Panc1 (cell line): ENCODE measurements at regions not wholly inside any gene's neighbourhood (a gene's known extent, or its start where the extent isn't known, plus 50 kb on each side); places are given as distances from the start of the nearest gene placed in this dataset.

Experiments used
- ATAC-seq: fragments of 200-7000 bp; cut with Tn5 transposase; 2 replicates; pipeline ENCODE4 v1.9.1; 2020; ENCODE audit warnings: mild to moderate bottlenecking, moderate library complexity
- BruUV-seq: library from RNA; stranded (reverse); fragments of 400-500 nt; replicated peaks from 2 replicates; lab custom pipeline; 2021; lab: Mats Ljungman, UMichigan
- CTCF ChIA-PET: fragments of 300-600 bp; sonication (Branson Sonifier 250); formaldehyde crosslinking; loops from one replicate; lab custom pipeline; 2022; ENCODE audit warnings: antibody characterized with exemption; lab: Charles Lee
- POLR2A ChIA-PET: fragments of 300-600 bp; sonication (Branson Sonifier 250); formaldehyde crosslinking; loops from one replicate; lab custom pipeline; 2022; ENCODE audit warnings: antibody characterized with exemption; lab: Charles Lee
- DNase-seq: peaks from one replicate; pipeline ENCODE4 v3.0.0-alpha.2; 2010; ENCODE audit warnings: low read depth, low spot score
- H3K27ac ChIP-seq: 2 replicates; pipeline ENCODE4 v1.5.1; 2011; ENCODE audit warnings: mild to moderate bottlenecking, low read length, inconsistent platforms
- H3K27me3 ChIP-seq: fragments of 200-500 bp; sonication (Bioruptor generic); 2 replicates; pipeline ENCODE4 v1.6.0; 2014; ENCODE audit warnings: low read length, inconsistent platforms; ENCODE audit not compliant: control insufficient read depth, insufficient read depth
- H3K36me3 ChIP-seq: fragments of 200-500 bp; sonication (Bioruptor generic); 2 replicates; pipeline ENCODE4 v1.5.1; 2014; ENCODE audit warnings: inconsistent platforms, mild to moderate bottlenecking, low read length, moderate library complexity; ENCODE audit not compliant: control insufficient read depth, insufficient read depth
- H3K4me1 ChIP-seq: 2 replicates; pipeline ENCODE4 v1.5.1; 2011; ENCODE audit warnings: inconsistent platforms, mild to moderate bottlenecking, low read length, moderate library complexity; ENCODE audit not compliant: control insufficient read depth, insufficient read depth
- H3K4me3 ChIP-seq, 2 experiments: 2 replicates each; pipeline ENCODE4 v1.5.1; 2011 to 2012; ENCODE audit warnings: low read depth in 2 of 2, low read length in 2 of 2, mild to moderate bottlenecking in 2 of 2, inconsistent platforms in 1 of 2, moderate library complexity in 1 of 2
- H3K9me3 ChIP-seq: fragments of 200-500 bp; sonication (Bioruptor generic); 2 replicates; pipeline ENCODE4 v1.5.1; 2014; ENCODE audit warnings: low read depth, mild to moderate bottlenecking, inconsistent platforms, low read length, moderate library complexity; ENCODE audit not compliant: control insufficient read depth, insufficient read depth
- POLR2AphosphoS5 ChIP-seq: IDR thresholded peaks from 2 replicates; pipeline ENCODE4 v1.6.1; 2012; ENCODE audit warnings: mild to moderate bottlenecking, low read depth, low read length, moderate library complexity
- REST ChIP-seq, 2 experiments: IDR thresholded peaks; 2 replicates each; pipeline ENCODE4 v1.6.1; 2011 to 2012; ENCODE audit warnings: low read depth in 2 of 2, control low read depth in 1 of 2, low read length in 1 of 2, mild to moderate bottlenecking in 1 of 2, moderate library complexity in 1 of 2; ENCODE audit not compliant: insufficient read depth in 1 of 2
- SIN3A ChIP-seq: IDR thresholded peaks from 2 replicates; pipeline ENCODE4 v1.6.1; 2012; ENCODE audit warnings: low read depth, mild to moderate bottlenecking, low read length, moderate library complexity, borderline replicate concordance; ENCODE audit not compliant: insufficient read depth
- TCF7L2 ChIP-seq: IDR thresholded peaks from 2 replicates; pipeline ENCODE4 v1.6.1; 2011; ENCODE audit warnings: mild to moderate bottlenecking, low read depth, low read length, inconsistent platforms
- in situ Hi-C: cut with HindIII; loops from 2 replicates; pipeline ENCODE4 v1.10.0; 2016; ENCODE audit warnings: low sequenced_read_pairs, low pct_unique_long_range_greater_than_20kb
- intact Hi-C: fragments of 100-400 bp; cut with micrococcal nuclease; formaldehyde crosslinking; loops from one replicate; pipeline ENCODE4 v1.10.0; 2022; ENCODE audit not compliant: unreplicated experiment
- TF ChIP-seq, protein P1 (sequence below): fragments of 450-650 bp; IDR thresholded peaks from 2 replicates; pipeline ENCODE4 v1.5.1; 2017; ENCODE audit warnings: mild to moderate bottlenecking

GRCh38 chr9:82147798-82148425 lies 159.3 kb downstream of the SPATA31D1 start:
- no peaks in the 10 kb centered on the region for H3K36me3 ChIP-seq
- intact Hi-C loops (no loop called here), in situ Hi-C loops (no loop called here)
- no TSS peak for BruUV-seq
- H3K27me3 ChIP-seq: no peaks in the 10 kb centered on the region
- DNase-seq: no peak
- no peak for ATAC-seq
- ChIA-PET POLR2A (no interaction called here), CTCF (no interaction called here)
- H3K4me3 ChIP-seq: no peak overlapping the region
- H3K27ac ChIP-seq: no peak overlapping the region
- no peaks in the 10 kb centered on the region for H3K4me1 ChIP-seq
- no peak for TF ChIP-seq TCF7L2
- TF ChIP-seq REST (IDR thresholded peaks at IDR 0.05; ENCODE audit: insufficient read depth in 1 of 2, low read depth in 2 of 2, low read length in 1 of 2): no peak
- TF ChIP-seq POLR2AphosphoS5: no peak
- TF ChIP-seq SIN3A: no peak
- TF ChIP-seq, protein P1, sequence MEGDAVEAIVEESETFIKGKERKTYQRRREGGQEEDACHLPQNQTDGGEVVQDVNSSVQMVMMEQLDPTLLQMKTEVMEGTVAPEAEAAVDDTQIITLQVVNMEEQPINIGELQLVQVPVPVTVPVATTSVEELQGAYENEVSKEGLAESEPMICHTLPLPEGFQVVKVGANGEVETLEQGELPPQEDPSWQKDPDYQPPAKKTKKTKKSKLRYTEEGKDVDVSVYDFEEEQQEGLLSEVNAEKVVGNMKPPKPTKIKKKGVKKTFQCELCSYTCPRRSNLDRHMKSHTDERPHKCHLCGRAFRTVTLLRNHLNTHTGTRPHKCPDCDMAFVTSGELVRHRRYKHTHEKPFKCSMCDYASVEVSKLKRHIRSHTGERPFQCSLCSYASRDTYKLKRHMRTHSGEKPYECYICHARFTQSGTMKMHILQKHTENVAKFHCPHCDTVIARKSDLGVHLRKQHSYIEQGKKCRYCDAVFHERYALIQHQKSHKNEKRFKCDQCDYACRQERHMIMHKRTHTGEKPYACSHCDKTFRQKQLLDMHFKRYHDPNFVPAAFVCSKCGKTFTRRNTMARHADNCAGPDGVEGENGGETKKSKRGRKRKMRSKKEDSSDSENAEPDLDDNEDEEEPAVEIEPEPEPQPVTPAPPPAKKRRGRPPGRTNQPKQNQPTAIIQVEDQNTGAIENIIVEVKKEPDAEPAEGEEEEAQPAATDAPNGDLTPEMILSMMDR: no peak
- H3K9me3 ChIP-seq: no peaks in the 10 kb centered on the region

- Histone ChIP-seq H3K9me3 (no peaks in the 10 kb centered on the region), H3K4me3 (no peak overlapping the region), H3K4me1 (no peaks in the 10 kb centered on the region), H3K36me3 (no peaks in the 10 kb centered on the region), H3K27me3 (no peaks in the 10 kb centered on the region), H3K27ac (no peak overlapping the region)
- ATAC-seq (no peak), DNase-seq (no peak)
- intact Hi-C loops: no loop called here
- ChIA-PET POLR2A (no interaction called here), CTCF (no interaction called here)
- in situ Hi-C loops: no loop called here
- TF ChIP-seq SIN3A (no peak), POLR2AphosphoS5 (no peak), REST (IDR thresholded peaks at IDR 0.05; ENCODE audit: insufficient read depth in 1 of 2, low read depth in 2 of 2, low read length in 1 of 2) (no peak)
- no TSS peak for BruUV-seq
These were observed 159.8 kb downstream of the SPATA31D1 start for GRCh38 chr9:82148426-82148810.
